SK-N-MC (cell line): ENCODE measurements at regions not wholly inside any gene's neighbourhood (a gene's known extent, or its start where the extent isn't known, plus 50 kb on each side); places are given as distances from the start of the nearest gene placed in this dataset.
"Not testable (repeated sequence)": the region's sequence is repeated elsewhere in the genome, so short reads cannot be mapped to it uniquely, and the experiment has no call there.

ENCODE experiments used
- DNase-seq: peaks from one replicate; pipeline ENCODE4 v3.0.0-alpha.2; 2011; ENCODE audit warnings: low read depth, low spot score
- H3K27ac ChIP-seq: fragments of 200-600 bp; sonication (generic); 2 replicates; pipeline ENCODE4 v1.5.1; 2016; ENCODE audit warnings: mixed run types
- H3K36me3 ChIP-seq: fragments of 200-600 bp; sonication (generic); 2 replicates; pipeline ENCODE4 v1.6.1; 2017; ENCODE audit warnings: antibody characterized with exemption, low read length, mixed read lengths; ENCODE audit not compliant: insufficient read depth
- H3K4me3 ChIP-seq: fragments of 200-600 bp; sonication (generic); 2 replicates; pipeline ENCODE4 v1.5.1; 2016
- H3K9ac ChIP-seq: fragments of 200-600 bp; sonication (generic); 2 replicates; pipeline ENCODE4 v1.8.0; 2017; ENCODE audit warnings: mixed run types, mixed read lengths; ENCODE audit not compliant: insufficient read length
- H3K9me3 ChIP-seq: fragments of 200-600 bp; sonication (generic); 2 replicates; pipeline ENCODE4 v1.6.1; 2017; ENCODE audit warnings: low read depth, mild to moderate bottlenecking, antibody characterized with exemption, low read length, moderate library complexity, mixed read lengths
- EZH2 ChIP-seq: fragments of 200-600 bp; sonication (generic); IDR thresholded peaks from one replicate; pipeline ENCODE4 v1.6.1; 2017; ENCODE audit warnings: antibody characterized with exemption
- FOXP2 ChIP-seq: optimal IDR thresholded peaks from 2 replicates; pipeline ENCODE3; 2011; ENCODE audit warnings: mild to moderate bottlenecking, moderate library complexity; ENCODE audit not compliant: insufficient read depth; ENCODE audit errors: extremely low read length, control extremely low read depth
- POLR2AphosphoS5 ChIP-seq: IDR thresholded peaks from 2 replicates; pipeline ENCODE4 v1.6.1; 2012; ENCODE audit warnings: mild to moderate bottlenecking, low read depth, low read length, borderline replicate concordance

GRCh38 chr13:50387051-50387581 lies 371.9 kb downstream of the KCNRG start:
- Histone ChIP-seq H3K9me3 (no peaks in the 10 kb centered on the region), H3K27ac (peak overlapping the region; percentile 47; the same call in 1 of the 2 replicates), H3K4me3 (no peak overlapping the region), H3K36me3 (no peaks in the 10 kb centered on the region), H3K9ac (no peak overlapping the region)
- TF ChIP-seq POLR2AphosphoS5 (no peak), EZH2 (no peak), FOXP2 (no peak)
- DNase-seq, result no peak

GRCh38 chr13:50388481-50388880 lies 373.2 kb downstream of the KCNRG start:
- Histone ChIP-seq H3K9ac (no peak overlapping the region), H3K27ac (peak overlapping the region; percentile 90), H3K4me3 (no peak overlapping the region), H3K36me3 (no peaks in the 10 kb centered on the region), H3K9me3 (no peaks in the 10 kb centered on the region)
- peak; percentile 66 for DNase-seq
- TF ChIP-seq FOXP2 (no peak), POLR2AphosphoS5 (no peak), EZH2 (no peak)

- Histone ChIP-seq H3K27ac (no peak overlapping the region), H3K36me3 (no peaks in the 10 kb centered on the region), H3K9me3 (no peaks in the 10 kb centered on the region), H3K9ac (no peak overlapping the region), H3K4me3 (no peak overlapping the region)
- TF ChIP-seq EZH2, result no peak
- TF ChIP-seq POLR2AphosphoS5, result no peak
- TF ChIP-seq FOXP2, result no peak
- no peak for DNase-seq
Observed at GRCh38 chr13:50389726-50390125, 374.5 kb downstream of the KCNRG start.

DNA sequence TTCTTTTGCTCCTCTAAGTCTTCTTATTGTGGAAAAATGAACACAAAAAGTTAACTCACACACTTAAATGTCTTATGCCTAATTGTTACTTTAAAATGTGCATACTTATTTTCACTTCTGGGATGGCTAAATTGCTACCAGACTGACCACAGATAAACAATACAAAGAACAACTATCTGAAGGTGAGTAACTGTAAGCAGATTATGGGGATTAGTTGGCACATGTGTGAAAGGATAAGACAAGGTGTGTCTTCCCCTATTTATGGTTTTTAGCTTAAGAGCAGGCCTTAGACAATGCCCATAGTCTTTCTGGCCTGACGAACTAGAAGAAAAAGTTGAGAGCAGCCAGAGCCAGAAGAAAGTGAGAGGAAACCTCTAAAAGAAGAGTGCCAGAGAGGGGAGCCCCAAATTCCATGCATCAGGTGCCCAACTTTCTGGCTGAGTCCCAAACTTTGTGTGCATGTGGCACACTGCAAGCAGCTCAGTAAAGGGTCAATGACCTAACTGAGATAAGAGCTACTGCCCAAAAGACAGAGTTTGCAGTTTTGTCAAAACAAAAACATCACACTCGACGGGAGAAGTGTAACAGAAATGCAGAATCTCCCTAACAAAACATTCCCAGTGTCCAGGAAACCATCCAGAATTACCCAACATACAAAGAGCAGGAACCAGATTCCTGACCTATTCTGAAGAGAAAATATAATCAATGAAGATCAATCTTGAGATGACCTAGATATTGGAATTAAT lies 375.4 kb downstream of the KCNRG start:
- no peak for DNase-seq
- no peak overlapping the region for H3K4me3 ChIP-seq
- H3K27ac ChIP-seq, result no peak overlapping the region
- H3K9ac ChIP-seq, result no peak overlapping the region
- H3K36me3 ChIP-seq, result no peaks in the 10 kb centered on the region
- no peaks in the 10 kb centered on the region for H3K9me3 ChIP-seq
- no peak for TF ChIP-seq POLR2AphosphoS5
- TF ChIP-seq FOXP2, result no peak
- TF ChIP-seq EZH2, result no peak

DNA sequence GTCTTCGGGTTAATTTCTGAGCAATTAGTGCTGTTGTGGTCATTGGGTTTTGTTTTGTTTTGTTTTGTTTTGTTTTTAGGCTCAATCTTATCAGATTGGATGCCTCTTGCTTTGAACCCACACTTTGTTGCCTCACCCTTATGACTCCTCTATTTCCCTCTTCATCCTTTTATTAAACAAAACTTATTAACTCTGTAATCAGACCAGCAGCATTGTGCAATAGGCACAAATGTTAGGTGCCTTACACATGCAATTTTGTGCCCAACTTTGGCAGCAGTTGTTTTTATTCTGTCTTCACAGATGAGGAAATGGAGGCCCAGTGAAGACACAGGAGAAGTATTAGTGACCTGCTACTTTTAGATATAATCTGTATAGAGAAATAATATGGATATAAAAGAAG lies 377.7 kb downstream of the KCNRG start:
- Histone ChIP-seq H3K36me3 (no peaks in the 10 kb centered on the region), H3K9ac (no peak overlapping the region), H3K9me3 (no peaks in the 10 kb centered on the region), H3K4me3 (no peak overlapping the region), H3K27ac (no peak overlapping the region)
- DNase-seq, result no peak
- TF ChIP-seq EZH2 (no peak), POLR2AphosphoS5 (no peak), FOXP2 (no peak)

- H3K27ac ChIP-seq, result no peak overlapping the region
- no peaks in the 10 kb centered on the region for H3K36me3 ChIP-seq
- no peaks in the 10 kb centered on the region for H3K9me3 ChIP-seq
- no peak for DNase-seq
- H3K9ac ChIP-seq, result no peak overlapping the region
- H3K4me3 ChIP-seq, result no peak overlapping the region
- TF ChIP-seq POLR2AphosphoS5 (no peak), EZH2 (no peak), FOXP2 (no peak)
Observed at GRCh38 chr13:50393628-50394027, 378.4 kb downstream of the KCNRG start.

DNA sequence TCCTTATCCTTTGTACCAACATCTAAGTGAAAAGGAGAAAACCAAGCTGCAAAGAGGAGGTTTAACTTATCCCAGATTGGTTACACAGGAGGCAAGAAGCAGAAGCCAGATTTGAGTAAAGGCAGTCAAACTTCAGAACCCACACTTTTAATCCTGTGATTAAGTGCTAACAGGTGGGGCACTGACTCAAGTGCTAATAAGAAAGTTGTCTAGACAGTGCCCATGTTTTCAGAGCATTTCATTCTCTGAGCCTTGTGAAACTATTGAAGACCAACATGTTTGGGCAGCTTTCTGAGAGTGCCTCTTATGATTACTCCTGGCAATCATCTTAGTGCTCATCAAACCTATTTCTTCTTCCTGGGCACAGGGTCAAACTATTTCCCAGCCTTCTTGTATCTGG lies 380.8 kb downstream of the KCNRG start:
- no peaks in the 10 kb centered on the region for H3K9me3 ChIP-seq
- TF ChIP-seq POLR2AphosphoS5 (no peak), EZH2 (no peak), FOXP2 (no peak)
- H3K9ac ChIP-seq, result no peak overlapping the region
- no peak for DNase-seq
- no peak overlapping the region for H3K27ac ChIP-seq
- H3K36me3 ChIP-seq, result no peaks in the 10 kb centered on the region
- no peak overlapping the region for H3K4me3 ChIP-seq

GRCh38 chr13:50396618-50397017 lies 381.4 kb downstream of the KCNRG start:
- H3K4me3 ChIP-seq, H3K9ac ChIP-seq, H3K36me3 ChIP-seq, H3K27ac ChIP-seq, H3K9me3 ChIP-seq, DNase-seq: not testable (repeated sequence)
